NCI-H1694 (cell line): ENCODE measurements at regions not wholly inside any gene's neighbourhood (a gene's known extent, or its start where the extent isn't known, plus 50 kb on each side); places are given as distances from the start of the nearest gene placed in this dataset.
"Not testable (repeated sequence)": the region's sequence is repeated elsewhere in the genome, so short reads cannot be mapped to it uniquely, and the experiment has no call there.

ENCODE experiments used
- DNase-seq: peaks from one replicate; lab custom pipeline; 2025; lab: John Stamatoyannopoulos, UW

DNA sequence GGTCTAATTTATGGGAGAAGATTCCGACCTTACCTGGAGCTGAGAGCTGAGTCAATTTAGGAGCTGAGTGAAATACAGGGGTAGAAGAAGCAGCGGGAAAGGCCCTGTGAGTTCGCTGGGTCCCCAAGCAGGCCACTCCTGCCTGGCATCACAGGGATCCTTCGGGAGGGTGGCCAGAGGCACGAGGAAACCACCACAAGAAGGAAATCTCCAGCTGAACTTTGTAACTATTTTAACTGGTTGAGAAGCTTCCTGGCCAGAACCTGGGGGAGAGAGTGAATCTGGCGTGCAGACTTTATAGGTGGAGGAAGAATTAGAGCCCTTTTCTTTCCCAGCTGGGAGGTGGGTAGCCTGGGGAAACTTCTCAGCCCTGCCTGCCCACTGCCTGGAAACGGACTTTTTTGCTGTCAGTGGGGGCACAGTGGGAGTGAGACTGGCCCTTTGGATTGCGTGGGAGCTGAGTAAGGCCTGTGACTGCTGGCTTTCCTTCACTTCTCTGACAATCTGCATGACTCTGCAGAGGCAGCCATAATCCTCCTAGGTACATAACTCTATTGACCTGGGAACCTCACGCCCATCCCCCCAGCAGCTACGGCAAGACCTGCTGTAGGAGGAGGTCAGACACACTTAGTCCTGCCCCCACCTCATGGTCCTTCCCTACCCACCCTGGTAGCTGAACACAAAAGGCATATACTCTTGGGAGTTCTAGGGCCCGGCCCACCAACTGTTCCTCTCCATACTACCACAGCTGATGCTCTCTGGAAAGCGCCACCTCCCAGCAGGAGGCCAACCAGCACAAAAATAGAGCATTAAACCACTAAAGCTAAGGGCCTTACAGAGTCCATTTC, 340.7 kb downstream of the CNTN3 start:
- DNase-seq: no peak

DNA sequence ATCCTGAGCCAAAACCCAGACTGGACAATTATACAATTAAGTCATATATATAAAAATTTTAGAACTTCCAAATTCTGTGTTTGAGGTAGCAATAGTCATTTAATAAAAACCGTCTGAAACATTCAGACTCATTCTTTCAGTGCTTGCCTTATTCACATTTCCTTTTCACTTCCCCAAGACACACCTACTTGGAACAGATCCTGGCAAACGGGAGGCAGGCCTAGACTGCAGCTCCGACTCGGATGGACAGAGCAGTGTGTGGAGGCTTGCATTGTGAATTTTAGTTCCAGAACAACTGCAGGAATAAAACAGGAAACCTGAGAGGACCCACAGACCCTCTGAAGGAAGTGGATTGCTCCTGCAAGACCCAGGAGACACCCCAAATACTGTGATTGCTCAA, 341.4 kb downstream of the CNTN3 start:
- no peak for DNase-seq

DNA sequence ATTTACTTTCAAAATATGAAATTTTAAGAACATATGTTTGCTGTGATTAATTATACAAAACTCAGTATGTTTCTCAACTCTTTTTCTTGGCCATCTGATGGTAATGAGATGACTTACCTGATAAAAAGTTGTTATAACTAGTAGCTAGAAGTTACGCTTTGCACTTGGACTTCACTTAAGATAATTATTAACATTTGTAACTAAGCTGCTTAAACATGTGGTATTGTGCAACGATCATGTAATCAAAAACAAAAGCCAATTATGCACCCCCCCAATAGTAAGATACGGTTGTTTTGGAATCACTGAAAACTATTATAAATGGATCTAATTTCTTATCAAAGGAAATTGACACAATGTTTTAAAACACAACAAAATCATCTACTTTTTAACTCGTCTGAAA, 342.9 kb downstream of the CNTN3 start:
- DNase-seq: no peak

DNA sequence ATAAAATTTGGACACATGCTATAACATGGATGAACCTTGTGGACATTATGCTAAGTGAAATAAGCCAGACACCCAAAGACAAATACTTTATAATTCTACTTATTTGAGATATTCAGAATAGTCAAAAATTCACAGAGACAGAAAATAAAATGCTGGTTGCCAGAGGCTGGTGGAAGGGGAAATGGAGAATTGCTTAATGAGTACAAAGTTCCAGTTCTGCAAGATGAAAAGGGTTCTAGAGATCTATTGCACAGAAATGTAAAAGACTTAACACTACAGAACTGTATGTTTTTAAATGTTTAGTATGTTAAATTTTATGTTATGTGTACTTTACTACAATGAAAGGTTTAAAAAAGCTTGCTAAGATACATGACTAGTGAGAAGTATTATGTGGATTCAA, 344.8 kb downstream of the CNTN3 start:
- no peak for DNase-seq

DNA sequence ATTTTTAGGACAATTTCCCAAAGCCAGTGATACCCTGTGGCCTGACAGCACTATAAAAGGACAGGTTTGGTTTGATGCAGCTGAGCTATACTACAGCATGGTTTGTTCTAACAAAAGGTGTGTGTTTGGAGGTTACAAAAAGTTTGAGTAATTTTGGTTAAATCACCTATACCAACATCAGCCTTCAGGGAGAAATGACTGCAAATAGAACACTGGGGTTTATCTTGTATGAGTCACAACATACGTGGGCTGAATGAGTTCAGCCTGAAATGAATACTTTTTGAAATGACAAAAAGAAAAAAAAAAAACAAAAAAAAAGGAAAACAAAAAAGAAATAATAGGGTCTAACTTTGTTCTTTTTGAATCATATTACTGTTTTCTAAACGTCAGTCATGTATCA, 345.7 kb downstream of the CNTN3 start:
- DNase-seq: no peak

DNA sequence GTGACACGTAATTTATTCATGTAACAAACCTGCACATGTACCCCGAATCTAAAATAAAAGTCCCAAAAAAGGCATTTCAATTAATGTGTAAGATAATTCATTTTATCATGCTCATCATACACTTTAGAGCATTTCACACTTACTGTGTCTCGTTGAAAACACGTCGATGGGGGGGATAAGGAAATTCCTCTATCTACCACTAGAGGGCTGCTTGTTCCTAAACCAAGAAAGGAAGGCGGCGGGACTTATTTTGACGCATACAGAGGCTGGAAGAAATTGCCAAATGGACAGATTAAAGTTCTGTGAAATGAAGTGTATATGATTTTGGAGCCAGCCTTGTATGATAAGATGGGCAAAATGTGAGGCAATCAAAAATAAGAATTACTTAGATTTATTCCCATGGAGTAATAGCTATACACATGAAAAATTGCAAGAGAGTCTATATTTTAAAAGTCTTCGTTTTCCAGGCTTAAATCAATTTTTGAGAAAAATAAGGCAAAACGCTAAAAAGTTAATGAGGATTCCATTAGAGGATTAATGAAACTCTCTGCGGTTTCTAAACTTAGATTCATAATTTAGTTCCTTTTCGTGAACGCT, 346.8 kb downstream of the CNTN3 start:
- no peak for DNase-seq

DNA sequence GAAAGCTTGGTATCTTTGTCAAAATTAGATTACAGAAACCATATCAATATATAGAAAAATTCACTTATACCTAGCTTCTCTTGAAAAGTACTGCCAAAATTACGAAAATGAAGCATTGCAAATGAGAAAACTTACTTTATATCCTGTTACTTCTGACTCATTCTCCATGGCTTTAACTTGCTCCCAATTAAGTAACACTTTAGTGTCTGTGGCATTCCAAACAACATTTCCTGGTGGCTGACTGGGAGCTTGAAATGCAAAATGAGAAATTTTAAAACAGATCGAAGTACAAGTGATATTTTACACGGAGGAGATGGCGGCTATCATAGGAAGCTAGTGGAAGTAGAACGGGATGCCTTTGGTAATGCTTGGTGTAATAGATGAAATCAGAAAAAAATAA, 347.3 kb downstream of the CNTN3 start:
- DNase-seq: no peak

DNA sequence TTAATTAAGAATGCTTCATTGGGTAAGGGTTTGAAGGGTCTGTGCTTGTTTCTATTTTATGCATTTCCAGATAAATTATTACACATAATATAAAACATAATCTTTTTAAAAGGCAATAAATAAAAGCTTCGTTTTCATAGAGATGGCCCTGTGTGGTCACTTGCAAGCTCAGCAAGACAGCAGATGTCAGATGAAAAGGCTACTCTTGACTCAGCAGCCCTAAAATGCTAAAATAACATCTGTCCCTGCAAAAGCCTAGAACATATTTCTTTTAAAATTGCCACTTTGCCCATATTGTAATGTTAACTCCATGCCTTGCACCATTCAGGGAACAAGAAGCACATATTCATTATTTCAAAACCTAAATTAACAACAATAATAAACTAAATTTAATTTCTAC, 349.4 kb downstream of the CNTN3 start:
- DNase-seq: no peak

DNA sequence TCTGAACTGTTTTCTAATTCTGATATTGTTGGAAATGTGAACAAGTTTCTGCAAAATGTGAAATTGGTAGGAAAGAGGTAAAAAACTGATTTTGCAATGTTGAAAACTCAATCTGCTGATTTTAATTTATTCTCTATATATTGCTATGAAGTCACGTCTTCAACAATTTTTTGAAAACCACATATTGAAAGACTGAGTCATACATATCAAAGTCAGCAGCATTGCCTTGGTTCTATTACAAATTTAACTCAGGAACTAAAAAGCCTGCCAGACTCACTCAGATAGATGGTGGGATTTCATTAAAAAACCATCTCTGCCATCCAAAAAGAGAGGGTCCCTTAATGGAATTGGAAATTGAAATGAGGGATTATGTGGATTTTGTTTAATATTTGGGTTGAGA, 351.4 kb downstream of the CNTN3 start:
- DNase-seq: no peak

DNA sequence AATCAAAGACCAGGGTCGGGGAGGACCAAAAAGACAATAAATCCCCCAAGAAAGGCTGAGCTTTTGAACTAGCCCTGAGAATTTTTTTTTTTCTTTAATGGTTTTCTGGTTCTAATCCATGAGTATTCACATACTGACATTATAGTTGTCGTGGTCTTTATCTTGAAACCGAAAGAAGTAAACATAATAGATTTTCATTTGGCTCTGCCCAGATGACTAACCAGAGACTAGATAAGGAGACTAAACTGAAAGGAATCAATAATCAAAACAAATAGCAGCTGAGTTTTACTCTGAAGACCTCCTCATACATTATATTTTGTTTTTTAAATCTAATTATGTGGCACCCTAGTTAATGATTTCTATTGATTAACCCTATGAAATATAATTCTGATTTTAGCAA, 381.4 kb downstream of the CNTN3 start:
- DNase-seq: no peak

DNA sequence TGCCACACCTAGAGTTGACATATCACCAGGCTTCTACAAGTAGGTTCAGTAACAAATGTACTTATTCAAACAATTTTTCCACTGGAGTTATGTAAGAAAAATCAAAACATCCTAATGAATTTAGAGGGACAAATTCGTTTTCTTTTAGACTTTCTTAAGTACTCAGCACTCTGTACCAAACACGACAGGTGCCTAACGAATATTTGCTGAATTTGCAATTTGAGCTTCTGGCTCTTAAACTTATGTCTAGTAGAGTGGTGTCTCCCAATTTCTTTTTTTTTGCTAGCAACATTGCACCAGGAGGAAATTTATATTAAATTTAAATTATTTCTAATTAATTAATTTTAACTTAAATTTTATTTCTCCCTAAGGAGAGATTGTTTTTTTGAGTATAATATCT, 397.0 kb downstream of the CNTN3 start:
- DNase-seq: no peak

DNA sequence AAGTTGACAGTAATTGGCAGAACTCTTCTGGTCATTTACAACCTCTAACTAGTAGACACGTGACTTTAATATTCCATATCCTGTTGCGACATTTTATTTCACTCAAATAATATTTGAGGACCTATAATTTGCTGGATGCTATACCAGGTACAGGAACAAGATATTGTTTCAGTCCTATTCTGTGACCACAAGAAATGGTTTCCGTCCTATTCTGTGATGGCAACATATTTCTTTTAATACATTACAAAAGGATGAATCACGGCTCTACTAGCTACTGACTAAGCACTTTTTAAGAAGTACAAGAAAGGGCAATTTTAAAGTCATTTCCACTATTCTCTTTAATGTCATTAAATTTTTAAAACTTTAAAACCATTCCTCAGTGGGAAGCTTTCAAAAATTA, 400.2 kb downstream of the CNTN3 start:
- no peak for DNase-seq

DNA sequence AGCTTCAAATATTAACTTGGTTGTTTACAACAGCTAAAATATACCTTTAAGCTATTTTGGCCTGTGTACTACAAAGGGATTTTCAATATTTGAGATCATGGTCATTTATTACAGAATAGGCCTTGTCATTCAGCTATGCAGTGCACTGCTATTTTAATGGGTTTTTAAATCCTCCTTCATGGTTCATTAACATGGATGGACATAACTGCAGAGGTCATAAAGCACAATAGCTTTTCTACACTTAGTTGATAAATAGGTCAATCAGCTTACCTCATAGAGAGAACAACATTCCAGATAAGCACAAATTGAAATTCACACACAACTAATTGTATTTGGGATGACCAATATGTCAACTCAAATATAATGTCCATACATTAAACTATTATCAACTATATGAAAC, 403.7 kb downstream of the CNTN3 start:
- no peak for DNase-seq

DNA sequence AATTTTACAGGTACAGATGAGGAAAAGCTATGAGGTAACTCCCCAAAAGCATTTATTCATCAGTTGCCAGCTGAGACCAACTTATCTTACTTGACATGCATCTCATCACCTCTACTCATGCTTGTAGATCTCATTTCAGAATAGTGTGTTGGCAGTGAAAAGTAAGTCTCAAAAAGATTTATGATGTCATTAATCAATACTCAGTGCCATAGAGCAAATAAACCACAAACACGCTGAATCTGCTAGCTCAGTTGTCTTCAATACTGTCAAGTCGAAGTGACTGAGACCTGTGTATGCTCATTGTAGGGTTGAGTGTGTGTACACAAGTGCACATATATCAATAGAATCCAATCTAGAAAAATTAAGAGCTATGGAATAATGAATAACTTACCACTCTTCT, 413.5 kb downstream of the CNTN3 start:
- DNase-seq: no peak

DNA sequence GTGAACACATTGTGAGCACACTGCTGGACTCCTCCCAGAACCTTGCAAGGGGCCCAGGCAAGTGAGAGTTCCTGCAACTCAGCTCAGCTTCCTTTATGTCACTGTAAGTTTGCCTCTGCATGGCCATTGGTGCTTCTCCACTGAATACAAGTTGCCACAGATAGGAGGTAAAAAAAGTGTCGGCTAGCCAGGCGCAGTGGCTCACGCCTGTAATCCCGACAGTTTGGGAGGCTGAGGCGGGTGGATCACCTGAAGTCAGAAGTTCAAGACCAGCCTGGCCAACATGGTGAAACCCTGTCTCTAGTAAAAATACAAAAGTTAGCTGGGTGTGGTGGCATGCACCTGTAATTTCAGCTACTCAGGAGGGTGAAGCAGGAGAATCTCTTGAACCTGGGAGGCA, 435.8 kb downstream of the CNTN3 start:
- DNase-seq: not testable (repeated sequence)

DNA sequence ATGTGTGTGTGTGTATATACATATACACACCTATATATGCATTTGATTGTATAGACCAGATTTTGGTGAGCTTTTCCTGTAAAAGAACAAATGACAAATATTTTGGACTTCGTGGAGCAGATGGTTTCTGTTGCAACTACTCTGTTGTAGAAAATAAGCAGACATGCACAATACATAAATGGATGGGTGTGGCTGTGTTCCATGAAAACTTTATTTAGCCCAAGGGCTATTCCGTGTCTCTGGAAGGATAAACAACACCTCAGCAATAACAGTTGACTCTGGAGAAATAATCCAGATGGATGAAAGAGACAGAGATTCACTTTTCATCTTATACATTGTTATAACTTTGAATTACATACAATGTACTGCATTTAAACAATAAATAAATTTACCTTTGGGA, 441.4 kb downstream of the CNTN3 start:
- DNase-seq: no peak

DNA sequence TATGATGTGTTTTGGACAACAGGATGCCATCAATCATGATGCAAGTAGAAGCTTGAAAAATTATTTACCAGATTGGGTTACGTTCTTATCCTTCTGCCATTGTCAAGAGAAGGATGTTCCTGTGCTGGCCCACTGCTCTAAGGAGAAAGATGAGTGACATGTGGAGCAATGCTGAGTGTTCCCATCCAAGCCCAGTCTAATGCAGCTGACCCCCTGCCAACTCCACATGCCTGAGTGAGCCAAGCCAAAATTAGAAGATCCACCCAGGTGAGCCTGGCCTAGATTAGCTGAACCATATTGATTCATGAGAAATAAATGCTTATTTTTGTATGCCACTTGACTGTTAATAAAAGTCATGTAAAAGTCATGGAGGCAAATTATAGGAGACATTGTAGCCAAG, 446.5 kb downstream of the CNTN3 start:
- no peak for DNase-seq

DNA sequence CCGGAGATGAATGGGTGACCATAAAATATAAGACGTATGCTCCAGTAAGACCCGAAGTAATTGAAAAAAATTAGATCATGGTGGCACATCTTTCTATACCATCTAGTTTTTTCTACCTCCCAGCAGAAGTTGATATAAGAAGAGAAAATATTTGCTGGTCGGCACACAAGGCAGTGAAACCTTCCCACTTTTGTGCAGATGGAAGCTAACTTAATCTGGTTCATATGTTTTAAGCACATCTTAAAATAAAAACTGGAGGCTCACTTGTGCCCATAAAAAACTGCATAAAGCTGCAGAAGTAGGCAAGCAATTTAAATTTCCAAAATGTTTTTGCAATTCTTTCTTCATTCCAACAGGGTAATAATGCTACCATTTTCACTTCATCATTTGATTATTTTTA, 449.2 kb downstream of the CNTN3 start:
- DNase-seq: no peak

DNA sequence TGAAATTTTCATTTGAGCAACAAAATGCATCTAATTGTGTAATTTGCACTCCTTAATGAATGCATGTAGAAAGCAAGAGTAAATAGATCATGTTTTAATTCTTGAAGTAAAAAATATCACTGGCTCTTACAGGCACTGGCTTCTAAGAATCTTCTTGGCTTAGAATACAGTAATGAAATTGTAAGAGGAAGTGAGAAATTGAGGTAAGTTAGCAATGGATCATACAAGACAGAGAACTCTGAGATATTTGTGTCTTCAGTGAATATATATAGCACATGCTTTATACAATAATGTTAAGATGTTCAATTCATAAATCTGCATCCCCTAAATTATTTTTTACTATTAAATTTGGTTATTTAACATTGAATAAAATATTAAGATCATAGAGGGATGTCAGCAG, 465.0 kb downstream of the CNTN3 start:
- DNase-seq: no peak

DNA sequence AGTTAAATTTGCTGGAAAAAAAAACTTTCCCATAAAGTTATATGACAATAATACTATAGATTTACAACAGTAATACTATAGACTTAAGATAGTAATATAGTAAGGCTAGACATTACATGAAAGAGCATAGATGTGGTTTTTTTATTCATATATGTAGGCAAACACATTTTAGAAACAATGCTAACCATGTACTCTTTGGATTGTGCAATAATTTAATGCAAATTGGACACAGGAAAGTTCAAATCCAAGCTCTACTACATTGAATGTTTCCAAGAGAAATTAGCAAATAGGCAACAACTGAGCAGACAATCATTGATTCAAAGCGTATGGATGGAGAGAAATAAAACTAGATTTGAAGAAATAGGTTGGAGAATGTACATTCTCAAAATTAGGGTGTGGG, 469.2 kb downstream of the CNTN3 start:
- no peak for DNase-seq

DNA sequence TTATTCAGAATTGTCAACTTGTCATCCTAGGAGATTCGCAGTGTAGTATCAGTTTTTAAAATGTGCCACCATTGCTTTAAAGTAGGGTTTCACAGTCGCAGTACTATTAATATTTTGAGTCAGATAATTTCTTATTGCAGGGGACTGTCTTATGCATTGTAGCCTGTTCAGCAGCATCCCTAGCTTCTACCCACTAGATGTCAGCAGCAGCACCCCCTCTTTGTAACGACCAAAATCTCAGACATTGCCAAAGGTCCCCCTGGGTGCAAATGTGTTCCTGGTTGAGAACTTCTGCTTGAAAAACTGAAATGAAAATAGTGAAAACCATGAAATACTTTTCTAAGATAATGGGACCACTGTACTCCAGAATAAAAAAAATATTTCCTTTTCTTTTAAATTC, 474.8 kb downstream of the CNTN3 start:
- DNase-seq: no peak

DNA sequence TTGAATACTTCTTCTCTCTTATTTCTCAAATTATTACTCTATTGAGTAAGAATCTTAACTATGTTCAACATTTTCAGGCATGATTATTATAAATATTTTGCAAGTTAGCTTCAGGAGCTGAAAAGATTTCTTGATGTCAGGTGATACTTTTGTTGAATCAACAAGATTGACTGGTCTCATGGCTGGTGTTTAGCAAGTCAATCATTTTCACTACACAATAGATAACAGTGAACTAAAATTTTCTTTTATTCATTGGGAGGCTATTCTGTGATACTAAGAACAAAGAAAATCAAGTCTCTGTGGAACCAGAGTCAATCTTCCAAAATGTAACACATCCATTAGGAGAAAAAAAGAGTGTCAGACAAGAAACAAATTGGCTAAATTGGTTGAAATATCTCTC, 476.7 kb downstream of the CNTN3 start:
- DNase-seq: no peak

DNA sequence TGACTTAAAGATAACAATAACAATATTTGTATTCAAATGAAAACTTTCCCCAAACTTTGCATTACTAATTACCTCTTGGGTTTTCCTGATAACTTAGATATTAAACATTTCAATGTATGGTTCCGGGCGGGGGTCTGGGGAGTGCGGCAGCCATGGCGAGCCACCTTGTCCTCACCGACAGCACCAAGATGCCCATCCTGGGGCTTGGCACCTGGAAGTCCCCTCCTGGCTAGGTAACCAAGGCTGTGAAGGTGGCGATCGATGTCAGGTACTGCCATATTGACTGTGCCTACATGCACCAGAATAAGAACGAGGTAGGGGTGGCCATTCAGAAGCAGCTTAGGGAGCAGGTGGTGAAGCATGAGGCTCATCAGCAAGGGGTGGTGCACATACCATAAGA, 478.7 kb downstream of the CNTN3 start:
- DNase-seq: no peak

DNA sequence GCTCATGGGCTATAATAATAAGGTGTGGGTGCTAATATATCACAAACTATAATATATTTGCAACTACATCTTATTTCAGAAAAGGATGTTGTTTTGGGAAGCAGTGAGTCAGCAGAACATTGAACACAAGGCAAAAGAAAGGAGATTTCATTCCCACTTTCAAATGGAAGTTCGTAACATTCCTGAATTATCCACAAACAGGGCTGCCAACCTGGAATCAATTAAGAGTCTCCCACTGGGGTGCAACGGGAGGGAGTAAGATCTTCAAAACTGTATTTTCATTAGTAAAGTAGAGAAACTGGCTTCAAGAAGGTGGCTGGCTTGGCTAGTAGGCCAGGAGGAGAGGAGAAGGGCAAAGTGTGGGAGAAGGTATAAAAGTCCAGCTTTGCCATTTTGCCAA, 479.6 kb downstream of the CNTN3 start:
- DNase-seq: no peak
